Mesenchymal stem cell (in vitro differentiated cells and primary cell): ENCODE measurements at regions not wholly inside any gene's neighbourhood (a gene's known extent, or its start where the extent isn't known, plus 50 kb on each side); places are given as distances from the start of the nearest gene placed in this dataset.

Experiments
- DNase-seq: peaks from one replicate; pipeline ENCODE4 v3.0.0-alpha.2; 2013
- H2AFZ ChIP-seq: one replicate; pipeline ENCODE4 v1.6.1; 2013; ENCODE audit warnings: low read depth, mild to moderate bottlenecking, control low read depth, inconsistent platforms, low read length, moderate library complexity
- H2AK5ac ChIP-seq: 2 replicates; pipeline ENCODE4 v1.6.1; 2013; ENCODE audit warnings: low read length, moderate library complexity, mild to moderate bottlenecking, inconsistent platforms; ENCODE audit not compliant: severe bottlenecking
- H2BK120ac ChIP-seq: one replicate; pipeline ENCODE4 v1.6.1; 2013; ENCODE audit warnings: low read depth, mild to moderate bottlenecking, inconsistent platforms, low read length, moderate library complexity
- H2BK12ac ChIP-seq, 2 experiments: one replicate each; pipeline ENCODE4 v1.6.1; 2013; ENCODE audit warnings: inconsistent platforms in 2 of 2, low read length in 2 of 2, mild to moderate bottlenecking in 2 of 2, moderate library complexity in 2 of 2, control low read depth in 1 of 2
- H2BK15ac ChIP-seq: one replicate; pipeline ENCODE4 v1.6.1; 2013; ENCODE audit warnings: mild to moderate bottlenecking, low read depth, inconsistent platforms; ENCODE audit not compliant: poor library complexity, severe bottlenecking
- H2BK5ac ChIP-seq: 2 replicates; pipeline ENCODE4 v1.6.1; 2013; ENCODE audit warnings: low read depth, mild to moderate bottlenecking, low read length, control low read depth, inconsistent platforms; ENCODE audit not compliant: poor library complexity, severe bottlenecking
- H3K14ac ChIP-seq, 2 experiments: one replicate each; pipeline ENCODE4 v1.6.1; 2013; ENCODE audit warnings: inconsistent platforms in 2 of 2, low read length in 2 of 2, control low read depth in 1 of 2, mild to moderate bottlenecking in 1 of 2, moderate library complexity in 1 of 2
- H3K18ac ChIP-seq, 2 experiments: one replicate each; pipeline ENCODE4 v1.6.1; 2013; ENCODE audit warnings: inconsistent platforms in 2 of 2, low read length in 2 of 2, control low read depth in 1 of 2, low read depth in 1 of 2, mild to moderate bottlenecking in 1 of 2
- H3K23ac ChIP-seq, 2 experiments: one replicate each; pipeline ENCODE4 v1.6.1; 2013; ENCODE audit warnings: inconsistent platforms in 2 of 2, low read length in 2 of 2, mild to moderate bottlenecking in 2 of 2, moderate library complexity in 2 of 2, control low read depth in 1 of 2
- H3K27ac ChIP-seq: 2 replicates; pipeline ENCODE4 v1.5.1; 2013; ENCODE audit warnings: mild to moderate bottlenecking, moderate library complexity, low read length, control low read depth, inconsistent platforms; ENCODE audit not compliant: poor library complexity, severe bottlenecking
- H3K27me3 ChIP-seq, 2 experiments: 2 replicates each; pipeline versions ENCODE4 v1.6.1 to v1.7.0; 2013; ENCODE audit warnings: low read length in 2 of 2, mild to moderate bottlenecking in 2 of 2, moderate library complexity in 2 of 2, control low read depth in 1 of 2, inconsistent platforms in 1 of 2; ENCODE audit not compliant: control insufficient read depth in 1 of 2, insufficient read depth in 1 of 2
- H3K36me3 ChIP-seq, 2 experiments: 2 replicates each; pipeline versions ENCODE4 v1.6.1 to v1.7.0; 2013; ENCODE audit warnings: low read length in 2 of 2, control low read depth in 1 of 2, inconsistent platforms in 1 of 2, low read depth in 1 of 2, mild to moderate bottlenecking in 1 of 2; ENCODE audit not compliant: insufficient read depth in 2 of 2, control insufficient read depth in 1 of 2
- H3K4ac ChIP-seq, 2 experiments: one replicate each; pipeline ENCODE4 v1.6.1; 2013; ENCODE audit warnings: inconsistent platforms in 2 of 2, low read length in 2 of 2, mild to moderate bottlenecking in 2 of 2, moderate library complexity in 2 of 2, control low read depth in 1 of 2, low read depth in 1 of 2
- H3K4me1 ChIP-seq: 2 replicates; pipeline ENCODE4 v1.6.1; 2013; ENCODE audit warnings: low read depth, low read length, control low read depth; ENCODE audit not compliant: control insufficient read depth, insufficient read depth
- H3K4me2 ChIP-seq: 2 replicates; pipeline ENCODE4 v1.6.1; 2013; ENCODE audit warnings: low read length, mild to moderate bottlenecking, inconsistent platforms; ENCODE audit not compliant: poor library complexity, severe bottlenecking
- H3K4me3 ChIP-seq, 2 experiments: 2 replicates each; pipeline versions ENCODE4 v1.5.1 to v1.7.0; 2013; ENCODE audit warnings: low read length in 2 of 2, mild to moderate bottlenecking in 2 of 2, control low read depth in 1 of 2, low read depth in 1 of 2; ENCODE audit not compliant: insufficient read depth in 1 of 2
- H3K79me1 ChIP-seq: replicated peaks from 2 replicates; pipeline ENCODE4 v1.6.1; 2013; ENCODE audit warnings: mild to moderate bottlenecking, control low read depth, low read length, inconsistent platforms; ENCODE audit not compliant: poor library complexity, severe bottlenecking
- H3K9ac ChIP-seq: 2 replicates; pipeline ENCODE4 v1.7.0; 2013; ENCODE audit warnings: mild to moderate bottlenecking, low read length, moderate library complexity
- H3K9me3 ChIP-seq: 2 replicates; pipeline ENCODE4 v1.7.0; 2013; ENCODE audit warnings: mild to moderate bottlenecking, low read length; ENCODE audit not compliant: control insufficient read depth
- H4K8ac ChIP-seq: one replicate; pipeline ENCODE4 v1.6.1; 2013; ENCODE audit warnings: inconsistent platforms, mild to moderate bottlenecking, low read length, moderate library complexity
- H4K91ac ChIP-seq: one replicate; pipeline ENCODE4 v1.6.1; 2013; ENCODE audit warnings: mild to moderate bottlenecking, low read length, inconsistent platforms
- WGBS: methylation state at CpG from one replicate; pipeline ENCODE4 v1.1.7; 2013; ENCODE audit warnings: mixed read lengths; 5-methylcytosine and 5-hydroxymethylcytosine counted together

DNA sequence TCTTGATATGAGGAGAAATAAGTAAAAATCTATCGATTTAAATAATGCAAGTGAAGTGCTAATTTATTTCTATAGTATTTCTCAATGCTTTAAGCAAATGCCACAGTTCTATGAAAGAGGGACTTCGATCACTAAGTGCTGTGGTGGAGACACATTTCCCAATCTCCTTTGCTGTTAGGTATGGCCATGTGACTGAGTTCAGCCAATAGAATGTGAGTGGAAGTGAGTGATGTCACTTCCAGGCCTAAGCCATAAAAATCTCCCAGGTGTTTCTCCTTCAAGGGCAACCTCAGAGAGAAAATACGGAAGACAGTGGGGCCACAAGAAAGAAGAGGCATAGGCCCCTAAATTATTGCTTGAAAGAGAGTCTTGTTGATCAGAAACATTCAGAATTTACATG lies 100.3 kb upstream of the ANKH start:
- Histone ChIP-seq H4K91ac (no peak overlapping the region), H4K8ac (no peak overlapping the region), H3K9ac (no peak overlapping the region), H2BK15ac (no peak overlapping the region), H3K4me3 (no peak overlapping the region), H3K4me1 (no peaks in the 10 kb centered on the region), H3K4ac (no peak overlapping the region), H2AFZ (no peak overlapping the region), H3K9me3 (no peaks in the 10 kb centered on the region), H3K27me3 (peaks cover 4 to 10% of the 10 kb centered on the region in 2 experiments), H3K14ac (no peak overlapping the region), H3K4me2 (no peak overlapping the region), H3K23ac (no peak overlapping the region), H3K27ac (no peak overlapping the region), H3K79me1 (no peaks in the 10 kb centered on the region), H2AK5ac (no peak overlapping the region), H2BK12ac (no peak overlapping the region), H2BK120ac (no peak overlapping the region), H3K36me3 (no peaks in the 10 kb centered on the region), H2BK5ac (no peak overlapping the region), H3K18ac (no peak overlapping the region)
- WGBS: 94% methylated on average over 1 of the region's 3 CpGs
- DNase-seq: no peak

- no peak overlapping the region for H3K27ac ChIP-seq
- no peaks in the 10 kb centered on the region for H3K79me1 ChIP-seq
- no peaks in the 10 kb centered on the region for H3K9me3 ChIP-seq
- H3K23ac ChIP-seq: no peak overlapping the region
- H3K9ac ChIP-seq: no peak overlapping the region
- no peak overlapping the region for H3K4me2 ChIP-seq
- no peaks in the 10 kb centered on the region for H3K36me3 ChIP-seq
- H3K27me3 ChIP-seq: no peaks in the 10 kb centered on the region
- H2BK15ac ChIP-seq: no peak overlapping the region
- no peak overlapping the region for H4K8ac ChIP-seq
- H3K14ac ChIP-seq: no peak overlapping the region
- no peak overlapping the region for H3K4me3 ChIP-seq
- no peak overlapping the region for H2BK5ac ChIP-seq
- no peak overlapping the region for H2AK5ac ChIP-seq
- no peak overlapping the region for H4K91ac ChIP-seq
- no peak overlapping the region for H3K18ac ChIP-seq
- H2BK12ac ChIP-seq: no peak overlapping the region
- H2AFZ ChIP-seq: no peak overlapping the region
- no peaks in the 10 kb centered on the region for H3K4me1 ChIP-seq
- H3K4ac ChIP-seq: no peak overlapping the region
- no peak for DNase-seq
- no peak overlapping the region for H2BK120ac ChIP-seq
These were observed 97.2 kb upstream of the ANKH start for GRCh38 chr5:14968796-14969195.

GRCh38 chr5:14967166-14967565 lies 95.6 kb upstream of the ANKH start:
- Histone ChIP-seq H2BK15ac (no peak overlapping the region), H3K4me1 (no peaks in the 10 kb centered on the region), H3K23ac (no peak overlapping the region), H3K27ac (no peak overlapping the region), H2BK5ac (no peak overlapping the region), H3K9me3 (no peaks in the 10 kb centered on the region), H3K27me3 (peaks cover 0 to 9% of the 10 kb centered on the region in 2 experiments), H2AK5ac (no peak overlapping the region), H4K91ac (no peak overlapping the region), H3K9ac (no peak overlapping the region), H3K4me2 (no peak overlapping the region), H3K18ac (no peak overlapping the region), H2BK120ac (no peak overlapping the region), H3K79me1 (no peaks in the 10 kb centered on the region), H2BK12ac (no peak overlapping the region), H3K4me3 (no peak overlapping the region), H3K36me3 (no peaks in the 10 kb centered on the region), H2AFZ (no peak overlapping the region), H3K4ac (no peak overlapping the region), H3K14ac (no peak overlapping the region), H4K8ac (no peak overlapping the region)
- DNase-seq: no peak
- 92% methylated on average over 6 of the region's 6 CpGs for WGBS

GRCh38 chr5:14965815-14966214 lies 94.2 kb upstream of the ANKH start:
- H3K79me1 ChIP-seq: no peaks in the 10 kb centered on the region
- no peak overlapping the region for H2AK5ac ChIP-seq
- H3K4me3 ChIP-seq: no peak overlapping the region
- no peak overlapping the region for H4K91ac ChIP-seq
- WGBS: no CpG with 5 or more reads among the region's 1 CpG
- no peak overlapping the region for H3K27ac ChIP-seq
- no peak overlapping the region for H2BK12ac ChIP-seq
- H3K4me2 ChIP-seq: no peak overlapping the region
- no peak overlapping the region for H3K23ac ChIP-seq
- no peaks in the 10 kb centered on the region for H3K4me1 ChIP-seq
- no peak overlapping the region for H3K14ac ChIP-seq
- H3K36me3 ChIP-seq: no peaks in the 10 kb centered on the region
- H3K18ac ChIP-seq: no peak overlapping the region
- H3K4ac ChIP-seq: no peak overlapping the region
- no peak overlapping the region for H2BK120ac ChIP-seq
- H2AFZ ChIP-seq: no peak overlapping the region
- no peak overlapping the region for H3K9ac ChIP-seq
- no peak for DNase-seq
- no peak overlapping the region for H2BK15ac ChIP-seq
- no peak overlapping the region for H4K8ac ChIP-seq
- H2BK5ac ChIP-seq: no peak overlapping the region
- H3K27me3 ChIP-seq: peaks cover 0 to 10% of the 10 kb centered on the region in 2 experiments
- no peaks in the 10 kb centered on the region for H3K9me3 ChIP-seq
